Heart left ventricle (tissue), 16 donors: ENCODE measurements at regions not wholly inside any gene's neighbourhood (a gene's known extent, or its start where the extent isn't known, plus 50 kb on each side); places are given as distances from the start of the nearest gene placed in this dataset.
A peak's percentile ranks its signal among the peaks of the same experiment; 100 is the strongest.

Source experiments
- ATAC-seq, 4 donors: fragments of 200-7000 bp; cut with Tn5 transposase; one replicate each; pipeline ENCODE4 v1.9.1; 2020 to 2022; ENCODE audit warnings: moderate library complexity in 4 of 4, mild to moderate bottlenecking in 3 of 4, moderate number of reproducible peaks in 1 of 4
- DNase-seq, 5 donors: peaks; one replicate each; pipeline ENCODE4 v3.0.0-alpha.2; 2020
- H3K27ac ChIP-seq, 12 donors: fragments of 200-600 bp; sonication (generic) in 4 of 12; one replicate each; pipeline versions ENCODE4 v1.5.0 to v1.8.0; 2016 to 2022; ENCODE audit warnings: mild to moderate bottlenecking in 2 of 12
- H3K27me3 ChIP-seq, 9 donors: fragments of 200-600 bp; sonication (generic) in 2 of 9; one replicate each; pipeline versions ENCODE4 v1.5.1 to v1.8.0; 2016 to 2022; ENCODE audit warnings: mild to moderate bottlenecking in 3 of 9
- H3K36me3 ChIP-seq, 9 donors: fragments of 200-600 bp; sonication (generic) in 2 of 9; one replicate each; pipeline versions ENCODE4 v1.5.0 to v1.8.0; 2018 to 2022; ENCODE audit warnings: mild to moderate bottlenecking in 2 of 9
- H3K4me1 ChIP-seq, 12 donors: fragments of 200-600 bp; sonication (generic) in 4 of 12; one replicate each; pipeline versions ENCODE4 v1.5.0 to v1.8.0; 2016 to 2022; ENCODE audit warnings: mild to moderate bottlenecking in 3 of 12
- H3K4me3 ChIP-seq, 12 donors: fragments of 200-600 bp; sonication (generic) in 4 of 12; one replicate each; pipeline versions ENCODE4 v1.5.0 to v1.8.0; 2017 to 2022; ENCODE audit warnings: mild to moderate bottlenecking in 9 of 12, moderate library complexity in 4 of 12
- H3K9me3 ChIP-seq, 12 donors: fragments of 200-600 bp; sonication (generic) in 4 of 12; one replicate each; pipeline versions ENCODE4 v1.5.0 to v1.8.0; 2016 to 2022; ENCODE audit warnings: mild to moderate bottlenecking in 1 of 12
- CTCF ChIP-seq, 12 donors: fragments of 200-600 bp; sonication (generic) in 4 of 12; IDR thresholded peaks; one replicate each; pipeline versions ENCODE4 v1.5.0 to v1.8.0; 2018 to 2022; ENCODE audit warnings: antibody characterized with exemption in 12 of 12, mild to moderate bottlenecking in 5 of 12
- POLR2A ChIP-seq, 2 donors: fragments of 450-650 bp; IDR thresholded peaks; one replicate each; pipeline ENCODE4 v1.6.1; 2017; ENCODE audit warnings: antibody characterized with exemption in 2 of 2, mild to moderate bottlenecking in 2 of 2, moderate library complexity in 2 of 2
- WGBS, 4 donors: extraction: QIAGEN DNeasy Blood & Tissue Kit in 2 of 4; methylation state at CpG; one replicate each; pipeline versions ENCODE4 v1.1.5 to v1.1.7; 2013 to 2018; 5-methylcytosine and 5-hydroxymethylcytosine counted together
- intact Hi-C, 10 donors: fragments of 100-400 bp; cut with DNase I; formaldehyde crosslinking; loops; one replicate each; pipeline versions ENCODE4 v1.11.1 to v1.14.2; 2022
- donor health status: ischemic (EF 13 %, LVEDD 7.1; RV severe dilation, severe dysfunction).
- donor health status: healthy with polysubstance abuse.
- donor health status: DM: no; HTN: yes; CAD: no.
- donor health status: DM: no; HTN: no; CAD: no.
- donor health status: ischemic (EF 25% LVEDD 6.9; RV normal size, moderate dysfunction).
- donor health status: ischemic (EF 25% LVEDD 5.7; RV mildly dilated, moderate dysfunction).
- donor health status: healthy.
- donor health status: DM: yes; HTN: yes; CAD: no.
- donor health status: ischemic (EF 35%, LVEDD 5.7; RV mildly dilated, moderate dysfunction).
- donor health status: nonischemic (EF 11% LVEDD 7.7; RV severe dilation, severe dysfunction).
- donor health status: DM: yes; HTN: yes; CAD: no.
- donor health status: PGD.
- donor health status: ischemic (EF 29% LVEDD 5.4; RV normal size, mild dysfunction).
- donor health status: nonischemic (EF 23%, LVEDD 6.1; RV moderate dilation, normal function).

GRCh38 chr2:176453784-176454183 lies 184.5 kb downstream of the MTX2 start:
- intact Hi-C loops, result loop anchor here (1.0 to 10.0 kb wide), 11 partner anchors 79 to 691 kb away; partner anchors contain the start of gene HOXD8 (in 1 of the 10)
- TF ChIP-seq POLR2A (IDR thresholded peaks at IDR 0.05), result no peak
- no peak for TF ChIP-seq CTCF (IDR thresholded peaks at IDR 0.05)
- Histone ChIP-seq H3K27ac (no peak overlapping the region), H3K4me3 (no peak overlapping the region), H3K4me1 (peaks cover 0 to 20% (median 10%) of the 10 kb centered on the region in 12 donors), H3K9me3 (no peaks in the 10 kb centered on the region), H3K36me3 (no peaks in the 10 kb centered on the region), H3K27me3 (peaks cover 0 to 22% (median 0%) of the 10 kb centered on the region in 9 donors)
- no peak for DNase-seq
- ATAC-seq, result no peak
- WGBS, 4 donors, result 92 to 96% (median 95%) methylated on average over 2 of the region's 2 CpGs

GRCh38 chr2:176454893-176455815 lies 185.9 kb downstream of the MTX2 start:
- intact Hi-C loops, result loop anchor here (1.0 to 10.0 kb wide), 17 partner anchors 77 to 690 kb away; partner anchors contain the start of genes HOXD8 (in 1 of the 10) and MTX2 (in 1 of the 10)
- peaks cover 0 to 25% (median 0%) of the 10 kb centered on the region in 9 donors for H3K27me3 ChIP-seq
- TF ChIP-seq CTCF (IDR thresholded peaks at IDR 0.05) (peak; percentile 89 to 97 (median 94)), POLR2A (IDR thresholded peaks at IDR 0.05) (no peak)
- no peaks in the 10 kb centered on the region for H3K36me3 ChIP-seq
- 13 to 20% (median 18%) methylated on average over 11 of the region's 11 CpGs for WGBS, 4 donors
- peak overlapping the region in 11 of 12 donors; percentile 11 to 61 (median 27) for H3K27ac ChIP-seq
- DNase-seq (peak; percentile 71 to 85 (median 78)), ATAC-seq (peak; percentile 42 to 55 (median 46))
- no peak overlapping the region for H3K4me3 ChIP-seq
- peaks cover 0 to 20% (median 10%) of the 10 kb centered on the region in 12 donors for H3K4me1 ChIP-seq
- no peaks in the 10 kb centered on the region for H3K9me3 ChIP-seq

GRCh38 chr2:176455816-176456291 lies 186.6 kb downstream of the MTX2 start:
- Histone ChIP-seq H3K36me3 (no peaks in the 10 kb centered on the region), H3K9me3 (no peaks in the 10 kb centered on the region), H3K4me1 (peaks cover 0 to 21% (median 13%) of the 10 kb centered on the region in 12 donors), H3K4me3 (no peak overlapping the region), H3K27me3 (peaks cover 0 to 28% (median 0%) of the 10 kb centered on the region in 9 donors), H3K27ac (peak overlapping the region in 11 of 12 donors; percentile 11 to 61 (median 35))
- peak; percentile 83 to 97 (median 94) for ATAC-seq
- DNase-seq, result peak; percentile 62 to 81 (median 70)
- 26 to 54% (median 34%) methylated on average over 3 of the region's 3 CpGs for WGBS, 4 donors
- TF ChIP-seq POLR2A (IDR thresholded peaks at IDR 0.05) (no peak), CTCF (IDR thresholded peaks at IDR 0.05) (no peak)
- intact Hi-C loops, result loop anchor here (1.0 to 10.0 kb wide), 15 partner anchors 95 to 689 kb away; partner anchors contain the start of gene MTX2 (in 1 of the 10)

GRCh38 chr2:176457481-176457880 lies 188.2 kb downstream of the MTX2 start:
- H3K9me3 ChIP-seq, result no peaks in the 10 kb centered on the region
- H3K4me3 ChIP-seq, result no peak overlapping the region
- TF ChIP-seq CTCF (IDR thresholded peaks at IDR 0.05) (no peak), POLR2A (IDR thresholded peaks at IDR 0.05) (no peak)
- H3K27ac ChIP-seq, result no peak overlapping the region
- H3K4me1 ChIP-seq, result peaks cover 0 to 35% (median 14%) of the 10 kb centered on the region in 12 donors
- 39 to 67% (median 60%) methylated on average over 1 of the region's 1 CpG for WGBS, 4 donors
- ATAC-seq, result no peak
- peaks cover 0 to 22% (median 0%) of the 10 kb centered on the region in 9 donors for H3K27me3 ChIP-seq
- no peak for DNase-seq
- intact Hi-C loops, result loop anchor here in 9 of 10 donors (2.0 to 10.0 kb wide), 10 partner anchors 93 to 687 kb away; partner anchors contain the start of gene MTX2 (in 1 of the 9)
- H3K36me3 ChIP-seq, result no peaks in the 10 kb centered on the region
